ENCODE measurements at regions not wholly inside any gene's neighbourhood (a gene's known extent, or its start where the extent isn't known, plus 50 kb on each side); places are given as distances from the start of the nearest gene placed in this dataset.
"Not testable (repeated sequence)": the region's sequence is repeated elsewhere in the genome, so short reads cannot be mapped to it uniquely, and the experiment has no call there.

DNA sequence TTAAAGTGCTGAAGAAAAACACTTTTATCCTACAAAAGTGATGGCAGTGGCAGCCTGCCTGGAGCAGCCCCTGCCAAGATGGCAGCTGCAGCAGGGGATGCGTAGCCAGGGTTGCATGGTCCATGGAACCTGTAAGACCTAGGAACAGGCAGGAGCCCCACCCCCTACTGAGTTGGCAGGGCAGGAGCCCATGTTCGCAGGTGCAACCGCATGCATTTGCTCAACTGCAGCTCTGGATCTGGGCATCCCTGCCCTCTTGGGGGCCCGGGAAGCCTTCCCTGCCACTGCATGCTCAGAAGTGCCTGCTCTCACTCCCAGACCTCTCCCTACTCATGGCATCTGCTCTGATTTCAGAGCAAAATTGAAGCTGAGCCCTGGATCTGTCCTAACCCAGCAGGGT lies 779.6 kb downstream of the CDH18 start:
- H3K9ac ChIP-seq (ENCODE audit: low read length), result no peak overlapping the region

DNA sequence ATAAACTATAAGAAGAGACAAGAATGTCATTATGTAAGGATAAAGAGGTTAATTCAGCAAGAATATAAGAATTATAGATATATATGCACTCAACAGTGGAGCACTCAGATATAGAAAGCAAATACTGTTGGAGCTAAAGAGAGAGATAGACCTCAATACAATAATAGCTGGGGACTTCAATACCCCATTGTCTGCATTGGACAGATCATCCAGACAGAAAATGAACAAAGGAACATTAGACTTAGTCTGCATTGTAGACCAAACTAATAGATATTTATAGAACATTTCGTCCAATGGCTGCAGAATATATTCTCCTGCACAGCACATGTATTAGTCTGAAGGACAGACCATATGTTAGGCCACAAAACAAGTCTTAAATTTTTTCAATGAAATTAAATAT lies 777.1 kb downstream of the CDH18 start:
- Histone ChIP-seq H3K9me3 (ENCODE audit: low read length) (no peaks in the 10 kb centered on the region), H3K36me3 (ENCODE audit: insufficient read depth, low read length) (no peaks in the 10 kb centered on the region), H2AFZ (ENCODE audit: low read length) (no peak overlapping the region), H3K79me2 (ENCODE audit: low read length) (no peaks in the 10 kb centered on the region), H3K4me3 (ENCODE audit: low read length) (no peak overlapping the region), H3K4me2 (ENCODE audit: low read depth, low read length, poor library complexity, severe bottlenecking) (no peak overlapping the region), H3K4me1 (ENCODE audit: low read length) (no peaks in the 10 kb centered on the region), H4K20me1 (ENCODE audit: insufficient read depth, low read depth, low read length) (no peaks in the 10 kb centered on the region), H3K27me3 (ENCODE audit: low read length) (no peaks in the 10 kb centered on the region), H3K9me2 (replicated peaks; ENCODE audit: insufficient read depth, low read length) (no peaks in the 10 kb centered on the region), H3K9ac (ENCODE audit: low read length) (no peak overlapping the region), H3K27ac (ENCODE audit: low read length) (no peak overlapping the region)
- DNase-seq, result no peak

More for the DNA sequence above, 779.6 kb downstream of the CDH18 start:
- H3K9me3 ChIP-seq (ENCODE audit: low read length), result no peaks in the 10 kb centered on the region
- H3K27me3 ChIP-seq (ENCODE audit: low read length), result no peaks in the 10 kb centered on the region
- no peak overlapping the region for H3K27ac ChIP-seq (ENCODE audit: low read length)
- no peaks in the 10 kb centered on the region for H3K9me2 ChIP-seq (replicated peaks; ENCODE audit: insufficient read depth, low read length)
- no peaks in the 10 kb centered on the region for H3K4me1 ChIP-seq (ENCODE audit: low read length)
- no peak overlapping the region for H3K4me3 ChIP-seq (ENCODE audit: low read length)
- no peak for DNase-seq
- H2AFZ ChIP-seq (ENCODE audit: low read length), result no peak overlapping the region
- no peaks in the 10 kb centered on the region for H3K36me3 ChIP-seq (ENCODE audit: insufficient read depth, low read length)
- H3K4me2 ChIP-seq (ENCODE audit: low read depth, low read length, poor library complexity, severe bottlenecking), result no peak overlapping the region
- no peaks in the 10 kb centered on the region for H3K79me2 ChIP-seq (ENCODE audit: low read length)
- H4K20me1 ChIP-seq (ENCODE audit: insufficient read depth, low read depth, low read length), result no peaks in the 10 kb centered on the region

DNA sequence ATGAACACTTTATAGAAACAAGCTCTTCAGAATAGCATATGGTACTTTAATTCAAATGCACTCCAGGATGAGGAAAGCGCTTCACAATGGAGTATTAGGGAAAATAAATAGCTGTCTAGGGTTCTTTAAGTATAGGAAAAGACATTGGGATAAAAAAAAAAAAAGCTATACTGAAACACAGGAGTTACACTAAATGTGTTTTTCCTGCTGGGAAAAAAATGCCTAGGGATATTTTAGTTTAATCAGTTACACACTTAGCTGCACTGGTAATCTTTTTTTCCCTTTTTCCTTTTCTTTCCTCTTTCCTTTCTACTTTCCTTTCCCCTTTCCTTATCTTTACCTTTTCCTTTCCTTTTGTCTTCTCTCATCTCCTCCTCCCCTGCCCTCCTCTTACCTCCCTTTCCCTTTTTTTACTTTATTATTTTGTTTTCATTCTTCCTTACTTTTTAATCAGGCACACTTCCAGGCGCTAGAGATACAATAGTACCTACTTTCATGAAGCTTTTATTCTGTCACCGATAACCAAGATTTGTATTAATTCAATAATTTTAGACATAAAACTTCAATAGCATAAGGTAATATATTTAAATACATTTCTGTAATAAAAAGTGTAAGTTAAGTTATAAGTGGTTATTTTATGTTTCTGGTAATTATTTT lies 758.7 kb downstream of the CDH18 start:
- Histone ChIP-seq H3K79me2 (ENCODE audit: low read length) (no peaks in the 10 kb centered on the region), H3K4me1 (ENCODE audit: low read length) (no peaks in the 10 kb centered on the region), H3K9ac (ENCODE audit: low read length) (no peak overlapping the region), H3K27ac (ENCODE audit: low read length) (no peak overlapping the region), H3K9me3 (ENCODE audit: low read length) (no peaks in the 10 kb centered on the region), H3K27me3 (ENCODE audit: low read length) (no peaks in the 10 kb centered on the region), H3K9me2 (replicated peaks; ENCODE audit: insufficient read depth, low read length) (no peaks in the 10 kb centered on the region), H3K4me2 (ENCODE audit: low read depth, low read length, poor library complexity, severe bottlenecking) (no peak overlapping the region), H3K4me3 (ENCODE audit: low read length) (no peak overlapping the region), H2AFZ (ENCODE audit: low read length) (no peak overlapping the region), H4K20me1 (ENCODE audit: insufficient read depth, low read depth, low read length) (no peaks in the 10 kb centered on the region), H3K36me3 (ENCODE audit: insufficient read depth, low read length) (no peaks in the 10 kb centered on the region)
- no peak for DNase-seq

DNA sequence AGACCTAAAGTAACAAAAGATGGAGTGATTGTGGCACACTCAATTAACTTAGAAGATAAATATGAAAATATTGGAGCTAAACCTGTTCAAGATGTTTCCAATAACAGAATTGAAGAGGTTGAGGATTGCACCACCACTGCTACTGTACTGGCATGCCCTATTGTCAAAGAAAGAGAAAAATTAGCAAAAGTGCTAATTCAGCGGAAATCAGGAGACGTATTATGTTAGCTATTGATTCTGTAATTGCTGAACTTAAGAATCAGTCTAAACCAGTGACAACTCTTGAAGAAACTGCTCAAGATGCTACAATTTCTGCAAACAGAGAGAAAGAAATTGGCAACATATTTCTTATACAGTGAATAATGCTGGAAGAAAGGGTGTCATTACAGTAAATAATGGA lies 754.4 kb downstream of the CDH18 start:
- H3K9me3 ChIP-seq (ENCODE audit: low read length), result no peaks in the 10 kb centered on the region
- DNase-seq, result no peak

DNA sequence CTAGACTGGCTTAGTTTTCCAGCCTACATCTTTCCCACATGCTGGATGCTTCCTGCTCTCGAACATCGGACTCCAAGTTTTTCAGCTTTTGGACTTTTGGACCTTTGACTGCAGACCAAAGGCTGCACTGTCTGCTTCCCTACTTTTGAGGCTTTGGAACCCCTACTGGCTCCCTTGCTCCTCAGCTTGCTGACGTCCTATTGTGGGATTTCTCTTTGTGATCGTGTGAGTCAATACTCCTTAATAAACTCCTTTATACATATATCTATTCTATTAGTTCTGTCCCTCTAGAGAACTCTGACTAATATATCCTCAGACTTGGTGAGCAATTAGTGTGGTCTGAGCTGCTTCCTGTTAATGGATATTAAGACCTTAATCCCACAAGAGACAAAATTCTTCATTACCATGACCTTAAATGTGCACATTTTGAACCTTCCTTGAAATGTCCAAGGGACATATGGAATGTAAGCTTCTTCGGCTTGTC lies 752.9 kb downstream of the CDH18 start:
- Histone ChIP-seq H3K27ac (ENCODE audit: low read length) (no peak overlapping the region), H3K9ac (ENCODE audit: low read length) (no peak overlapping the region), H2AFZ (ENCODE audit: low read length) (no peak overlapping the region), H3K9me2 (replicated peaks; ENCODE audit: insufficient read depth, low read length) (no peaks in the 10 kb centered on the region), H3K4me2 (ENCODE audit: low read depth, low read length, poor library complexity, severe bottlenecking) (no peak overlapping the region), H3K27me3 (ENCODE audit: low read length) (no peaks in the 10 kb centered on the region), H3K4me1 (ENCODE audit: low read length) (no peaks in the 10 kb centered on the region), H3K79me2 (ENCODE audit: low read length) (no peaks in the 10 kb centered on the region), H3K36me3 (ENCODE audit: insufficient read depth, low read length) (no peaks in the 10 kb centered on the region), H4K20me1 (ENCODE audit: insufficient read depth, low read depth, low read length) (no peaks in the 10 kb centered on the region), H3K9me3 (ENCODE audit: low read length) (no peaks in the 10 kb centered on the region), H3K4me3 (ENCODE audit: low read length) (no peak overlapping the region)
- DNase-seq, result no peak

More for the DNA sequence above, 754.4 kb downstream of the CDH18 start:
- H2AFZ ChIP-seq (ENCODE audit: low read length), result no peak overlapping the region
- no peak overlapping the region for H3K4me2 ChIP-seq (ENCODE audit: low read depth, low read length, poor library complexity, severe bottlenecking)
- H3K9me2 ChIP-seq (replicated peaks; ENCODE audit: insufficient read depth, low read length), result no peaks in the 10 kb centered on the region
- H3K4me3 ChIP-seq (ENCODE audit: low read length), result no peak overlapping the region
- H4K20me1 ChIP-seq (ENCODE audit: insufficient read depth, low read depth, low read length), result no peaks in the 10 kb centered on the region
- no peaks in the 10 kb centered on the region for H3K79me2 ChIP-seq (ENCODE audit: low read length)
- no peaks in the 10 kb centered on the region for H3K27me3 ChIP-seq (ENCODE audit: low read length)
- no peak overlapping the region for H3K27ac ChIP-seq (ENCODE audit: low read length)
- H3K9ac ChIP-seq (ENCODE audit: low read length), result no peak overlapping the region
- no peaks in the 10 kb centered on the region for H3K36me3 ChIP-seq (ENCODE audit: insufficient read depth, low read length)
- H3K4me1 ChIP-seq (ENCODE audit: low read length), result no peaks in the 10 kb centered on the region

DNA sequence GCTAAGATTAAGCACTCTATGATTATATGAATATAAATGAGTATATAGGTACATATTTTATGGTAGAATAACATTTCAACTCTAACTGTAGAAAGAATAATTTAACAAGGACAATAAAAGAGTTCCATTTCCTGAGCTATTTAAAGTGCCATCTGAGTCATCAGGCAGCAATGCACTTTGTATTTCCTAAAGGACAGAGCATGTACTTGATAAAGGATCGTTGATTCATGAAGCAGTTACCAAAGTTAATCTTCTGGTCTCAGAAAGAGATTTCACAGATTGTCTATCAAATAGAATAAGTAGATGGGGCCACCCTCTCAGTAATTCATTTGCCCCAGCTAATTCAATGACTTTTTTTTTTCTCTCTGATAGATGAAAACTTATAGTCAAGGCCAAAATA lies 747.8 kb downstream of the CDH18 start:
- H3K36me3 ChIP-seq (ENCODE audit: insufficient read depth, low read length), result no peaks in the 10 kb centered on the region
- H4K20me1 ChIP-seq (ENCODE audit: insufficient read depth, low read depth, low read length), result no peaks in the 10 kb centered on the region
- no peaks in the 10 kb centered on the region for H3K9me2 ChIP-seq (replicated peaks; ENCODE audit: insufficient read depth, low read length)

DNA sequence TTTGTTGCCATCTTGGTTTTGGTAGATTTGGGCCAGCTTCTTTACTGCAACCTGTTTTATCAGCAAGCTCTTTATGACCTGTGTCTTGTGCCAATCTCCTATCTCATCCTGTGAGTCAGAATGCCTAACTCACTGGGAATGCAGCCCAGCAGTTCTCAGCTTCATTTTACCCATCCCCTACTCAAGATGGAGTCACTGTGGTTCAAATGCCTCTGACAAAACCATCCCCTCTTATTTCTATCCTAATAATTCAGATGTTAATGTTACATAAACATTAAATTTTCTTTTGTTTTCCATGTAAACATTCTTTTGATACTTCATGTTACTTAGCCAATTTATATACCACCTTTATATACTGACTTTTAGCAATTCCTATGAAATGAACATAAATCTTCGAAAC lies 746.3 kb downstream of the CDH18 start:
- no peaks in the 10 kb centered on the region for H3K27me3 ChIP-seq (ENCODE audit: low read length)
- no peaks in the 10 kb centered on the region for H3K79me2 ChIP-seq (ENCODE audit: low read length)
- H3K36me3 ChIP-seq (ENCODE audit: insufficient read depth, low read length), result no peaks in the 10 kb centered on the region; the same call in 1 of the 2 replicates
- H3K9ac ChIP-seq (ENCODE audit: low read length), result no peak overlapping the region
- H3K9me3 ChIP-seq (ENCODE audit: low read length), result peaks cover 2% of the 10 kb centered on the region; the same call in 1 of the 2 replicates
- DNase-seq, result no peak
- no peaks in the 10 kb centered on the region for H3K9me2 ChIP-seq (replicated peaks; ENCODE audit: insufficient read depth, low read length)
- no peak overlapping the region for H3K27ac ChIP-seq (ENCODE audit: low read length)
- H3K4me1 ChIP-seq (ENCODE audit: low read length), result peaks cover 5% of the 10 kb centered on the region
- no peak overlapping the region for H3K4me3 ChIP-seq (ENCODE audit: low read length)
- no peak overlapping the region for H3K4me2 ChIP-seq (ENCODE audit: low read depth, low read length, poor library complexity, severe bottlenecking)
- H4K20me1 ChIP-seq (ENCODE audit: insufficient read depth, low read depth, low read length), result no peaks in the 10 kb centered on the region
- no peak overlapping the region for H2AFZ ChIP-seq (ENCODE audit: low read length)

More for the DNA sequence above, 747.8 kb downstream of the CDH18 start:
- H3K27me3 ChIP-seq (ENCODE audit: low read length), result no peaks in the 10 kb centered on the region
- no peak overlapping the region for H2AFZ ChIP-seq (ENCODE audit: low read length)
- no peaks in the 10 kb centered on the region for H3K79me2 ChIP-seq (ENCODE audit: low read length)
- no peak overlapping the region for H3K27ac ChIP-seq (ENCODE audit: low read length)
- no peak overlapping the region for H3K4me3 ChIP-seq (ENCODE audit: low read length)
- peaks cover 5% of the 10 kb centered on the region for H3K4me1 ChIP-seq (ENCODE audit: low read length)
- H3K4me2 ChIP-seq (ENCODE audit: low read depth, low read length, poor library complexity, severe bottlenecking), result no peak overlapping the region
- no peak for DNase-seq
- H3K9me3 ChIP-seq (ENCODE audit: low read length), result no peaks in the 10 kb centered on the region
- no peak overlapping the region for H3K9ac ChIP-seq (ENCODE audit: low read length)

DNA sequence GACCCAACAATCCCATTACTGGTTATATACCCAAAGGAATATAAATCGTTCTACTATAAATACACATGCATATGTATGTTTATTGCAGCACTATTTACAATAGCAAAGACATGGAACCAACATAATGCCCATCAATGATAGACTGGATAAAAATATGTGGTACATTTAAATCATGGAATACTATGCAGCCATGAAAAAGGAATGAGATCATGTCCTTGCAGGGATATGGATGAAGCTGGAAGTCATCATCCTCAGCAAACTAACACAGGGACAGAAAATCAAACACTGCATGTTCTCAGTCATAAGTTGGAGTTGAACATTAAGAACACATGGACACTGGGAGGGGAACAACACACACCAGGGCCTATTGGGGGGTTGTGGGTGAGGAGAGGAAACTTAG lies 741.8 kb downstream of the CDH18 start:
- H3K9ac ChIP-seq (ENCODE audit: low read length); H3K4me2 ChIP-seq (ENCODE audit: low read depth, low read length, poor library complexity, severe bottlenecking); H3K9me3 ChIP-seq (ENCODE audit: low read length); H2AFZ ChIP-seq (ENCODE audit: low read length); H3K36me3 ChIP-seq (ENCODE audit: insufficient read depth, low read length); DNase-seq; H3K4me1 ChIP-seq (ENCODE audit: low read length); H4K20me1 ChIP-seq (ENCODE audit: insufficient read depth, low read depth, low read length); H3K27me3 ChIP-seq (ENCODE audit: low read length); H3K27ac ChIP-seq (ENCODE audit: low read length); H3K79me2 ChIP-seq (ENCODE audit: low read length); H3K4me3 ChIP-seq (ENCODE audit: low read length); H3K9me2 ChIP-seq (replicated peaks; ENCODE audit: insufficient read depth, low read length): not testable (repeated sequence)

Measured in Karpas-422 (cell line).